WI38 (cell line): ENCODE measurements at regions not wholly inside any gene's neighbourhood (a gene's known extent, or its start where the extent isn't known, plus 50 kb on each side); places are given as distances from the start of the nearest gene placed in this dataset.

Experiments
- H3K4me3 ChIP-seq: 2 replicates; pipeline ENCODE4 v1.5.1; 2011; ENCODE audit warnings: low read depth, mild to moderate bottlenecking, control low read depth, low read length
- TF ChIP-seq, protein P1 (sequence below): IDR thresholded peaks from 2 replicates; pipeline ENCODE4 v1.5.1; 2012; ENCODE audit warnings: low read depth, mild to moderate bottlenecking, control low read depth, low read length

DNA sequence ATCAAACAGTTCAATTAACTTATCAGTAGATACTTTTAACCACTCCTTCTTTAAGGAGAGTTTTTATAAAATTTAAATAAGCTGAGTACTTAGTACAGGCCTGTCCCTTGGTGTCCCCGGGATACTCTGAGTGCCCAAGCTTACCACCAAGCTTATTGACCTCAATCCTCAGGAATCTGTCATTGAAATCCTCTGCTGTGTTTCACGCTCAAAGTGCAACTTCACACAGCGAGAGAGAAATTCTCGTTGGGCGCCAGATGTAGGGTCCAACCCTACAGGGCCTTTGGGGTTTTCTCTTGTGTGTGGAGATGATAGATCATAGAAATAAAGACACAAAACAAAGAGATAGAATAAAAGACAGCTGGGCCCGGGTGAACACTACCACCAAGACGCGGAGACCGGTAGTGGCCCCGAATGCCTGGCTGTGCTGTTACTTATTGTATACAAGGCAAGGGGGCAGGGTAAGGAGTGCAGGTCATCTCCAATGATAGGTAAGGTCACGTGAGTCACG is 65.3 kb upstream of the ARL4D start:
- H3K4me3 ChIP-seq, result no peak overlapping the region
- TF ChIP-seq, protein P1, sequence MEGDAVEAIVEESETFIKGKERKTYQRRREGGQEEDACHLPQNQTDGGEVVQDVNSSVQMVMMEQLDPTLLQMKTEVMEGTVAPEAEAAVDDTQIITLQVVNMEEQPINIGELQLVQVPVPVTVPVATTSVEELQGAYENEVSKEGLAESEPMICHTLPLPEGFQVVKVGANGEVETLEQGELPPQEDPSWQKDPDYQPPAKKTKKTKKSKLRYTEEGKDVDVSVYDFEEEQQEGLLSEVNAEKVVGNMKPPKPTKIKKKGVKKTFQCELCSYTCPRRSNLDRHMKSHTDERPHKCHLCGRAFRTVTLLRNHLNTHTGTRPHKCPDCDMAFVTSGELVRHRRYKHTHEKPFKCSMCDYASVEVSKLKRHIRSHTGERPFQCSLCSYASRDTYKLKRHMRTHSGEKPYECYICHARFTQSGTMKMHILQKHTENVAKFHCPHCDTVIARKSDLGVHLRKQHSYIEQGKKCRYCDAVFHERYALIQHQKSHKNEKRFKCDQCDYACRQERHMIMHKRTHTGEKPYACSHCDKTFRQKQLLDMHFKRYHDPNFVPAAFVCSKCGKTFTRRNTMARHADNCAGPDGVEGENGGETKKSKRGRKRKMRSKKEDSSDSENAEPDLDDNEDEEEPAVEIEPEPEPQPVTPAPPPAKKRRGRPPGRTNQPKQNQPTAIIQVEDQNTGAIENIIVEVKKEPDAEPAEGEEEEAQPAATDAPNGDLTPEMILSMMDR, result no peak

DNA sequence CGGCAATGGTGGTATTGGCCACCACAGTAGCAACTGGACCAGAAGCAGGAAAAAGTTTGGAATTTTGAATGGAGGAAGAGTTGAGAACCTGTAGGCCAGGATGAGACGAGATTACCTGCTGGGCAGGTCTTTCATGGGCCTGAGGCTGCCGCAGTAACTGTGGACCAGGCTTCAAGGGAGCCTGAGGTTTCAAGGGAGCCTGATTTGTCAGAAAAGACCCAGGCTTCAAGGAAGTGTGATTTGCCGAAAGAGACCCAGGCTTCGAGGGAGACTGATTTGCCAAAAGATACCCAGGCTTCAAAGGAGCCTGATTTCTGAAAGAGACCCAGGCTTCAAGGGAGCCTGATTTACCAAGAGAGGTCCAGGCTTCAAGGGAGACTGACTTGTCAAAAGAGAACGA is 66.6 kb upstream of the ARL4D start:
- H3K4me3 ChIP-seq, result no peak overlapping the region
- TF ChIP-seq, protein P1, result no peak

DNA sequence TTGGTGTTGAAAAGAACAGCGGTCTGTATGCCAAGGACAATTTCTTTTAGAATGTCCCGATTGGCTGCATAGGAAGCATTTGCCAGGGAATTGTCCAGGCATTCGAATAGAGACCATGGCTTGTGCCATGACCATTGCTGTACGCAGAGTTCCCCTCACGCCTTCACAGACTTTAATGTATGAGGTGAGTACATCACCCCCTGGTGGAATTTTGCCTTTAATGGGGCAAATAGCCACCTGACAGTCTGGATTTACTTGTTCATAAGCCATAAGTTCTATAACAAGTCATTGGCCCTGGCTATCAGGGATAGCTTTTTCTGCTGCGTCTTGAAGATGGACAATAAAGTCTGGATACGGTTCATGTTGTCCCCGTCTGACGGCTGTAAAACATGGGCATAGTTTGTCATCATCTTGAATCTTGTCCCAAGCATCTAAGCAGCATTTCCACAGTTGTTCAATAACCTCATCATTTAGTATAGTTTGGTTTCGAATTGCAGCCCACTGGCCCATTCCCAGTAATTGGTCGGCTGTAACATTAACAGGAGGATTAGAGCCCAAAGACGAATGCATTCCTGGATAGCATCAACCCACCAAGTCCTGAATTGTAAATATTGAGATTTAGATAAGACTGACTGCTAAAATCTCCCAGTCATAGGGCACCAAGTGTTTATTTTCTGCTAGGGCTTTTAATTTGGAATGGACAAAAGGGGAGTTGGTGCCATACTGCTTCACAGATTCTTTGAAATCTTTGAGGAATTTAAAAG is 67.7 kb upstream of the ARL4D start:
- H3K4me3 ChIP-seq, result no peak overlapping the region
- TF ChIP-seq, protein P1, result no peak

DNA sequence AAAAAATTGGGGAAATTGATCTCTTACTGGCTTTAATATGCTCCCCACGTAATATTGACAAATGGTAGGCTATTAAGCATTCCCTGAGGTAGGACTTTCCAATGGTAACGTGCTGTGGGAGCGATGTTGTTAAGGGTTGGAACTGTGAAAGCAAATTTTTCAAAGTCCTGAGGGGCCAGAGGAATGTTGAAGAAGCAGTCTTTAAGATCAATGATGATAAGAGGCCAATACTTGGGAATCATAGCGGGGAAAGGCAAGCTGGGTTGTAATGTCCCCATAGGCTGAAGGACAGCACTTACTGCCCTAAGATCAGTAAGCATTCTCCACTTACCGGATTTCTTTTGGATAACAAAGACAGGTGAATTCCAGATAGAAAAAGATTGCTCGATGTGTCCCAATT is 69.6 kb upstream of the ARL4D start:
- TF ChIP-seq, protein P1, result no peak
- H3K4me3 ChIP-seq, result no peak overlapping the region

DNA sequence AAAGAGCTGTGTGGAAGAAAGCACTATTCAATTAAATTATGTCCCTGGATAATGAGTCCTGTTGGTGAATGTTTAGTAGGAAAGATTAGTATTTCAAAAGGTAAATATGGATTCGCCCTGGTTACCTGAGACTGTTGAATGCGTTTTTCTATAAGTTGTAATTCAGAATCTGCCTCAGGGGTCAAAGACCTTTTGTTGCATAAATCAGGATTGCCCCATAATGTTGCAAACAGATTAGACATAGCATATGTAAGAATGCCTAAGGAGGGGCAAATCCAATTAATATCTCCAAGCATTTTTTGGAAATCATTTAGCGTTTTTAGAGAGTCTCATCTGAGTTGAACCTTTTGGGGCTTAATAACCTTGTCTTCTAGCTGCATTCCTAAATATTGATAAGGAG is 70.1 kb upstream of the ARL4D start:
- no peak overlapping the region for H3K4me3 ChIP-seq

DNA sequence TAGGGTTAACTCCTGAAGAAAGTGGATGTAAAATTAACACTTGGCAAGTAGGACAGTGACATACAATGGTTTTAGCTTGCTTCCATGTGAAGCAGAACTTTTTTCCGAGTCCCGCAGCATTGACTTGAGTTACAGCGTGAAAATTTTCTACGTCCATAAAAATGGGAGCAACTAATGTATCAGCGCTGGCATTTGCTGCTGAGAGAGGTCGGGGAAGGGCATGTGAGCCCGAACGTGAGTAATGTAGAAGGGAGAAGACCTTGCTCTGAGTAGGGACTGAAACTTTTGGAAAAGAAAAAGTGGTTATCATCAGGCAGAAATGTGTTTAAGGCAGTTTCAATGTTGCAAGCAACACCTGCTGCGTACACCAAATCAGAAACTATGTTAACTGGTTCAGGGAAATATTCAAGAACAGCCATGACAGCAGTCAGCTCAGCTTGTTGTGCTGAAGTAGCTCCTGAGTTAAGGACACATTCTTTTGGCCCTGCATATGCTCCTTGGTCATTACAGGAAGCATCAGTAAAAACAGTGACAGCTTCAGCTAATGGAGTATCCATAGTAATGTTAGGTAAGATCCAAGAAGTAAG is 70.9 kb upstream of the ARL4D start:
- TF ChIP-seq, protein P1, result no peak
- H3K4me3 ChIP-seq, result no peak overlapping the region

More for the DNA sequence above, 70.1 kb upstream of the ARL4D start:
- TF ChIP-seq, protein P1, result no peak

DNA sequence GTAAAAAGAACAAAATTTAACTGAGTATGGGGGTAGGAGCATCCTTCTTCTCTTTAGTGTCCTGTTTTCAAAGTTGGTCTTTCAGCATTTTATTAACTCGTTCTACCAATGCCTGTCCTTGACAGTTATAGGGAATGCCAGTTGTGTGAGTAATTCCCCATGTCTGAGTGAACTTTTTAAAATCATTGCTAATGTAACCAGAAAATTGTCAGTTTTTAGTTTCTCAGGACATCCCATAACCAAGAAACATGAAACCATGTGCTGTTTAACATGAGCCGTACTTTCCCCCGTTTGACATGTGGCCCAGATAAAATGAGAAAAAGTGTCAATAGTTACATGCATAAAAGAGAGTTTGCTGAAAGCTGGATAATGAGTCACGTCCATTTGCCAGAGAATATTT is 71.4 kb upstream of the ARL4D start:
- TF ChIP-seq, protein P1, result no peak
- H3K4me3 ChIP-seq, result no peak overlapping the region
